GM19452 (cell line): ENCODE measurements at regions not wholly inside any gene's neighbourhood (a gene's known extent, or its start where the extent isn't known, plus 50 kb on each side); places are given as distances from the start of the nearest gene placed in this dataset.
"Not testable (repeated sequence)": the region's sequence is repeated elsewhere in the genome, so short reads cannot be mapped to it uniquely, and the experiment has no call there.

Source experiments
- ATAC-seq: cut with Tn5 transposase; IDR thresholded peaks from one replicate; pipeline ENCODE4 v1.9.1; 2021; ENCODE audit not compliant: unreplicated experiment

DNA sequence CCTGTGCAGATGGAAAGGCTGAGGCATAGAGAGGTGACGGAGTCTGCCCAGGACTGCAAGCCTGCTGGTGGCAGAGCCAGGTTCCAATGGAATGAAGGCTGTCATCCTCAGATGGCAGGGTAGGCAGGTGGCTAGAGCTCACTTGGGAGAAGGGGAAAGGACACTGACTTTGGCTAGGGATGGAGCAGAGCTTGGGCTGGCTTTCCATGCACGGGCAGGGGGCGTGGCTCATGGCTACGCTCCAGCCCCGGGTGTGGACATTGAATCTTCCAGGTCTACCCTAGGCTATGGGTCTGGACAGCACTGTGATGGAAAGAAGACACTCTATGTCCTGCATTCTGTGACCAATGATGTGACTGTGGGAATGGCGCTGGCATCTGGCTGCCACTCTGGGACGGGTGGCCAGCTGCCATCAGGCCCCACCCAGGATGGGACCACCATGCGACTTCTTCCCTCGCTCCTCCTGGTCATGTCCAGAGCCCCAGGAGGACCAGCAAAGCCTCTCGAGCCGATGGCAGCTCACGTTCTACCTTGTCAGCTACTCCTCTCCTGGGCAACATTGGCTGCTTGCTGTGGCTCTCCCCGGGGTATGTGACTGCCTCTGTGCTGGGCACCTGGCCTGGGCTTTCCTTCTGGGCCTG is 398.7 kb downstream of the TMEM121 start:
- no peak for ATAC-seq

DNA sequence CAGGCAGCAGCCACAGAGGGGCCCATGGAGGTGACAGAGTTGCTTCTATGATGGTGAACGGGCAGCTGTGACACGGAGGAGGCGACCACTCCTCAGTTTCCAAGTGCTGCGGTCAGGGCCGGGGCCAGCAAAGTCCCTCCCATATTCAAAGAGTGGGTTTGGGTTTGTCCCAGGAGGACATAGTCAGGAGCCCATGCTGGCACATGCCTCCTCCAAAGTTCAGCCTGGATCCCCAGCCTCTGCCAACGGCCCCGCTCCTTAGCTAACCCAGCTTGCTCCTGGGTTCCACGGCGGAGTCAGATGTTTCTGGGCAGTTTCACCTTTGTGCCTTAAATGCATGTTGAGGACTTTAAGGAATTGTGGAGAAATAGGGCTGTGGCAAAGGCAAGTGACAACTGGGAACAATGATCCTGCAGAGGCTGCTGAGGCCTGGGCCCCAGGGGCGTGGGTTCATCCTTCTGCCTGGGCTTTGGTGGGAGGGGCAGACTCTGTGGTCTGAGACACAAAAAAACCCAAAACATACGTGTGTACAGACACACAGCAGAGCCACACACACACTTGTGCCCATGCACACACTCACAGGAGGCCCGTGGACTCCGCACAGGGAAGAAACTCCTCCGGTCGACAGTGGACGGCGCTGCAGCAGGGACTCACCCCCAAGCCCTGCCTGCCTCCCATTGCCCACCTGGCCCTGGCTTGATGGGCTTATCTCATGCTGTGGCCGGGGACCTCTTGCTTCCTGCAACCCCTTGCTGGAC is 399.4 kb downstream of the TMEM121 start:
- ATAC-seq, result no peak

DNA sequence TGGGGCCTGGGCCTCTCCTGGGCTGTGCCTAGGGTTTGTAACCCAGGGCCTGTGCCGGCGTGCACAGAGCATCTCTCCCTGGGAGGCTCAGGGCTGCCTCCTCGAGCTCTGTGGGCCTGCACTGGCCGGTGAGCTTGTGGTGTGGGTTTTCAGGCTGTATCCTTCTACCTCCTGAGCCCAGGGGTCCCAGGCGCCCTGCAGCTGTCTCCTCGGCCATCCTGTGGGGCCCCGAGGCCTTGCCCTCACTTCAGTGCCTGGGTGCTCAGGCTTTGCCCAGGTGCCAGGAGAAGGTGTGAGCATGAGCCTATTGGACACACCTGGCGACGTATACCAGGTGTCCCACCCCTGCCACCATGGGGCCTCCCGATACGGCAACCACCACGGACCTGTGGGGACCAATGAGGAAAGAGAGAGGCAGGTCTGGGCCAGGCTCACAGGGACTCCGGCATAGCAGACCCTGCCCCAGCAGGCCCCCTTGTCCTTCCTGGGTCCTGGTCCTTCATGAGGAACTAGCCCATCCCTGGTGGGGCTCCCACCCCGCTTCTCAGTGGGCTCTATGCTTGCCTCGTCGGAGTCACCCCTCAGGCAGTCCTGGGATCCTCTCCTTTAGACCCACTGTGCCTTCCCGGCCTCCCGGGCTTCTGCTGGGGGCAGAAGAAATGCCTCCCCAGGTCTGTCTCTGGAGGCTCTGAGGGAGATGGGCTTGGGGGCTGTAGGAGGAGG is 400.2 kb downstream of the TMEM121 start:
- ATAC-seq, result no peak

DNA sequence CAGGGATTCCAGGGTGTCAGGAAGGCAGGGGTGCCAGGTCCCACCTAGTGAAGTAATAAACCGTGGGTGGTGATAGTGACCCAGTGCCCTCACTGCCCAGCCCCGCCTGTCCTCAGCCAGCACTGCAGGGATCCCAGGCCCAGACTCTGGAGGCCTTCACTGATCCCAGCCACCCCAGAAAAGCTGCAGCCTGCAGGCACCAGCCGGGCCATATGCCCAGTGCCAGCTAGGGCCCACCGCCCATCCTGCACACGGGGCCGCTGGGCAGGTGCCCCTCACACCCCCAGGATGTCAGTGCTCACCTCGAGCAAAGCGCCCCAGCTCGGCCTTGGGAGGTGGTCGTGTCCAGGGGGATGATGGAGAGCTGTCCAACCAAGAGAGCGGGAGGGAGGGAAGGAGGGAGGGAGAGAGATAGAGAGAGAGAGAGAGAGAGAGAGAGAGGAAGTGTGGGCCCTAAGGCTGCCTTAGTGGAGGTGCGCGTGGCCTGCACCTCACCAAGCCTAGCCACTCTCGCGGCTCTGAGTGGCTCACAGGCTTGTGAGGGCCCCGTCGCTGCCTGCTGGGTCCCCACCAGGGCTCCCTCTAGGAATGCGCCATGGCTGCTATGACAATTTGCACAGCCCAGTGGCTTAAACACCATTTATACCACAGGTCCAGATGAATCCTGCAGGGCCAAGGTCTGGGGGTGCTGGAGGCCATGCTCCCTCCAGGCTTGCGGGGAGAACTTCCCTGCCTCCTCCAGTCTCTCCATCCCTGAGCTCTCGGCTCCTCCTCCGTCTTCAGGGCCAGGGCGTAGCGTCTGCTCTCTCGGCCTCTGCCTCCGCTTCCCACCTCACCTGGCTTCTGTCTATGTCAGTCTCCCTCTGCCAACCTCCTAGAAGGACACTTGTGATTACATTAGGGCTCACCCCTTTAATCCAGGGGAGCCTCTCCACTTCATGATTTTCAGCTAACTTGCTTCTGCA is 401.0 kb downstream of the TMEM121 start:
- no peak for ATAC-seq

DNA sequence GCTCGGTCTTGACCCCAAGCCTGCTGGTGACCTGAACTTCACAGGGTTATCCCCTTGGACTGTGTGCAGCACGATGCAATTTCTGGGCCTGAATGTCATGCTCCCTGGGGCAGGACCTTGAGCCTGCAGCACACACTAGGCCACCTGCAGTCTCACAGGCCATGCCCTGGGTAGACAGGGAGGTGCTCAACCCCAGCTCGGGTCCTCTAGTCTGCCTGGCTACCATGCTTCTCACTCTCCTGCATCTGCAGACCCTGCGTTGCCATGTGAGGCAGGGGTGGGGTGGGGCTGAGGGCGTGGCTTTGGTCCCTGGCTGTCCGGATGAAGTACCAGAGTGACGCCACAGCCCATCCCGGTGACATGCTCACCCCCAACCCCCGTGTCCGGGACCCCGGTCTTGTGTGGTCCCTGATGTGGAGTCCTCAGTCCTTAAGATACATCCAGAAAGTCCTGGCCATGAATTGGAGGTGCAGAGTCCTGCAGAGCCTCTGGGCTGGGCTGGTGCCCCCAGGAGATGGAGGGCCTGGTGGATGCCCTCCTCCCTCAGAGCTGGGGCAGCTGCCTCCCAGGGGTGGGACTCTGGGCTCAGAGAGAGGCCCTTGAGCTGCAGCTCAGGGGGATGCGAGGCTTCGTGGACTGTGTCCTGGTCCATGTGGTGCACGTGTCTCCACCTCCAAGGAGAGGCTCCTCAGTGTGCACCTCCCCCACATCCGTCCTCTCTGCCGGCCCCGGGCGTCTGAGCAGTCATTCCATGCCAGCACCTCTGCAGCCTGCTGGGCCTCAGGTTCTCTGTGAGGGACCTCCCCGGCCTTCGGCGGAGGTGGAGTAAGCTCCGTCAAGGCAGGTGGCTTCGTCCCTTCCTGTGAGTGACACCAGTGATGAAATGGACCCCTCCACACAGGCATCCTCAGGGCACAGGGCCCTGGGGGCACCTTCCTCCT is 402.1 kb downstream of the TMEM121 start:
- not testable (repeated sequence) for ATAC-seq

DNA sequence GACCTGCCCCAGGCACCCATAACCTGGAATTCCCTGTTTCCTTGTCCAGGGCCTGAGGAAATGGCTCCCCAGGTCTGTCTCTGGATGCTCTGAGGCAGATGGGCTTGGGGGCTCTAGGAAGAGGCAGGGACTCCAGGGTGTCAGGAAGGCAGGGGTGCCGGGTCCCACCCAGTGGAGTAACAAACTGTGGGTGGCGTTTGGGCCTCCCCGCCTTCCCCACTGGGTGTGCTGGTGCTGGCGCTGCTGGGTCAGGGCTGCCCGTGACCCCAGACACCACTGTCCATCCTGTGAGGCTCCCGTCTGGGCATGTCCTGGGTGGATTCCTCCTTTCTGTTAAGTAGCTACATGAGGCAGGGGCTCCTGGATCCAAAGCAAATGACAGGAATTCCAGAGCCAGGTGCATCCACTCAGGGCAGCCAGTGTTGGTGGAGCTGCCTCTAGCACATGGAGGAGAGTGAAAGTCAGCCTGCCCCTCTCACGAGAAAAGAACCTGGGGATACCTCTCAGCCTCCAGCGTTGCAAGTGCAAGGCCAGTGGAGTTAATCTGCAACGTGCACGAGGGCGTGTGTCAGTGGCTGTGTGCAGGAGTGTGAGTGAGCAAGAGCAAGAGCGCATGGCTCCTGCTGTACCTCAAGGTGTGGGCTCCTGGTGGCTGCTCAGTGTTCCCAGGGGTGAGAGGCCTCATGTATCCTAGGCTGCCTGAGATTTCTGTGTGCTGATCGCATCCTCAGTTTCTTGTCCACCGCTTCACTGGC is 403.1 kb downstream of the TMEM121 start:
- no peak for ATAC-seq

DNA sequence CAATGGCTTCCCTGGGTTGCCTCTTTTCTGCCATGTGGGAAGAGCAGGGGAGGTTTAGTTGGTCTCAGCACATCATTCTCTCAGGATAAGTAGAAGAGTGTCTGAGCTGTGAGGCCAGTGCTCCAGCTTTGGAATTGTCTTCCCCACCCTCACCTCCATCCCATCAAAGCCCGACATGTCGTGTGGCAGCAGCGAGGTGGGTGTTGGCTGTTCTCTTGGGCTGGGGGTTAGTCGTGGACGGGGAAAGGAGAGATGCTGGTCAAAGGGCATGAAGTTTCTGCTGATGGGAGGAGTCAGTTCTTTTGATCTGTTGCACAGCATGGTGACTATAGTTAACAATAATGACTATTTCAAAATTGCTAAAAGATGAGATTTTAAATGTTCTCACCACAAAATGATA is 404.2 kb downstream of the TMEM121 start:
- ATAC-seq, result no peak

DNA sequence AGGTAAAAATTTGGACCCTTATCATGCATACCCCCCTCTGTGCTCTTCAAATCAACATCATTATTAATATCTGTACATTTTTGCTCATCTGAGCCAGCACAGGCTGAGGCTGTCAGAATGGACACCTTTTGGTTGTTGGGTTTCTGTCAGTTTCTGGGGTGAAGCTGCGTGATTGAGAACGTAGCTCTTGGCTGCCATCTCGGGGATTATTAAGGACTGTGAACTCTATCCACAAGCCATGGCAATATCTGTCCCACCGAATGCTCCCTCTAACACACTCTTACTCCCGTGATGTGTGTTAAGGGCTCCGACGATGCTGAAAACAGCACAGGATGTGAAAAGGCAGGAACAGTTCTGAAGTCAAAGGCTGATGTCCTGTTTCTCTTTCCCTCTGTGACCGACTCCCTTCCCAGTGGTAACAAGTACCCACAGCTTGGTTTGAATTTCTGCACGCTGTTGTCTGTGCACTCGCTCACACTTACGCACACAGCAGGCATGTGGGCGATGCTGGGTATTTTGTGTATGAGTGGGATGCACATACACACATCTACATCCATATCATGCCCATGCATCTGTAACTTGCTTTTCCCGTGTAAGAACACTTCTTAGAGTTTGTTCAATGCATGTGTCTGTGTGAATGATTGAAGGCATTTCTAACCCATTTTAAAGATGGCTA is 405.6 kb downstream of the TMEM121 start:
- ATAC-seq, result no peak

DNA sequence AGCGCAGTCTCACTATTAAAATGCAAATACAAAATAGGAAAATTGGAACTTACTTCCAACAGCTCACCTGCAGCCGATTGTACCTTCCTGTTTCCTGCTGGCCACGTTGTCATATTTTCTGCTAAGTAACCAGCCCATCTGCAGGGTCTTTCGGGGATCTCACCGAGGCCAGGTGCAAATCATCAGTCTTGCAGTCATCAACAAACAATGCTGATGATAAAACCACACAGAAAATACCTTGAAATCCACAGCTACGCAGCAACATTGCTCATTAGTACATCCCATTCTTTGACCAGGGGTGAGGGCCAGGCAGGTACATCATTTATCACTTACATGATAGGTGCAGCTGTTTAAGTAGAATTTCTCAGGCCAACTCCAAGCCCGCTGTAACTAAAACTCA is 406.9 kb downstream of the TMEM121 start:
- no peak for ATAC-seq

DNA sequence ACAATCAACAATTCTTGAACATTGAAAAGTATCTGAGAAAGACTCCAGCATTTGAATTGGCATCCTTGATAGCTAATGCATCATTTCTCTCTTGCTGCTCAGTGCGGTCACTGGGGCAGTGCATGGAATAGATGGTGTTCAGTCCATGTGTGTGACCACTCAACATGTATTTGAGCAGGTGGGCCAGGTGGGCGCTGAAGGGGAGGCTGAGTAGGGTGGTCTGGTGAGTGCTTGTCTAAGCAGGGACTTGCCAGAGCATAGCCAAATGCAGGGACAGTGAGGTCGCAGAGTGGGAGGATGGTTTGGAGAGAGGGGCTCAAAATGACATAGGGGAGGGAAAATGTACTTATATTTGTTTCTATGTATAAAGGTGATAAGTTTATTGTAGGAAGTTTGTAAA is 409.0 kb downstream of the TMEM121 start:
- no peak for ATAC-seq

DNA sequence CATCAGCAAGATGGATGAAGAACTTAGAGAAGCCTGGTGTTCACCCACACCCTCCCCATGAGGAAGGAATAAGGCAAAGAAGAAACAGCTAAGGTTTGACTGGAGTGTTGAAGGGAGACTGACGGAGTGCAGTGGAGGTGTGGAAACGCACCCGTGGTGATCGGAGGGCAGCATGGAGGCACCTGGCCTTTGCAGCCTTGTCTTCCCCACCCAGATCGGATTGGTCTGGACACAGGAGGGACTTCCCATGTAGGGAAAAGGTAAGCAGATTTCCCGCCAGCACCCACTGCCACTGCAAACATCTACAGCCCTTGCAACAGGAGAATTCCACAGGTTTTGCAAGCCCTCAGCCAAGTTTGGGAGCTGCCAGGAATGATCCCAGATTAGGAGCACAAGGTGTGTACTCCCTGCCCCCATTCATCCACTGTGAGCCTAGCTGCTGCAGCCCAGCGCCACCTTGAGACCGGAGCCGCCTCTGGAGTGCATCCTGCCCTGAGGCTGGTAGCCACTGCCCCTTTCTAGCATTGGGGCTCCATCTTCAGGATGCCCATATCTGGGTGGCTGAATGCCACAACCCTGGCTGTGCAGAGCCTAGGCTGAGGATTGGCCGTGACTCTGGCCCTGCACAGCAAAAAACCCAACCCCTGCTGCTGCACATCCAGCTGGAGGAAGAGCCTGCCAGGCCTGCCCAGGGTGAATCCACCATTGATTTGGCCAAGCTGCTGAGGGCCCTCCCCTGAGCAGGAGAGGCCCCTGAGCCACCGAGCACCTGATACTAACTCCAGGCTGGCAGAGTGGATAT is 411.1 kb downstream of the TMEM121 start:
- no peak for ATAC-seq

DNA sequence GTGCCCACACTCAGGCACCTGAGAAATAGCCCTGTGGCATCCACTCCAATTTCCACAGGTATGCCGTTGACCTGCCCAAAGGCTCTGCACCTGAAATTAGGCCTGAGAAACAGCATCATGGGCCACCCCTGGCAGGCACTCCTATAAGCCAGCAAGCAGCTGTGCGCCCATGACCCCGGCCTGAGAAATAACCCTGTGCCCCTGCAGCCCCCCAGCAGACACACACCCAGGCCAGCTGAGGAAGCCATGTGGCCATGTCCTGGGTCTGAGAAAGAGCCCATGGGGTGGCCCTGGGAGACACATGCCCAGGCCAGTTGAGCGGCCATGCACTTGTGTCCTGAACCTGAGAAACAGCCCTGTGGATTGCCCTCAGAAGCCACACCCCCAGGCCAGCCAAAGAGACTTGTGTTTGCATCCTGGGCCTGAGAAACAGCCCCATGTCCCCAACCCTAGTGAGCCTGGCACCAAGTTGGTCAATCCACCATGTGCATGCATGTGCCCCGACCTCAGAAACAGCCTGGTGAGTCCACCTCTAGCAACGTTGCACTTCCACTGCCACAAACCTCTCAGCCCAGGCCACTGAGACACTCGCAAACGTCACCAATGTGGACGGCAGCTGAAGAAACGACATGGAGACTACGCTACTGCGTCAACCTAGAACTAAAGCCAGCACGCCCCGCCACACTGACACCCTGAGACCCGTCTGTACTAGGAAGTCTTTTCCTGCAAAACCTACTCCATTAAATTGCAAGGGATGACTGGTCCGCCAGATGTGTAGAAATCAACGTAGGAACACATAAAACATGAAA is 411.9 kb downstream of the TMEM121 start:
- ATAC-seq, result no peak

DNA sequence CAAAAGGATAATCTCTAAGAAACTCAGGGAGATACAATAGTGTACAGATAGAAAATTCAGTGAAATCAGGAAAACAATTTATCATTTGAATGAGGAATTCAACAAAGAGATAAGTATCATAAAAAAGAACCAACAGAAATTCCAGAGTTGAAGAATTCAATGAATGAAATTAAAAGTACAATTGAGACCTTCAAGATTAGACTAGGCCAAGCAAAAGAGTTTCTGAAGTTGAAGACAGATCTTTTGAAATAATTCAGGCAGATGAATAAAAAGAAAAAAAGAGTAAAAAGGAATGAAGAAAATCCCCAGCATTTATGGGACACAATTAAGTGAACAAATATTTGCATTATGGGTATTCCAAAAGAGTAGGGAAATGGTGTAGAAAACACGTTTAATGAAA is 412.6 kb downstream of the TMEM121 start:
- ATAC-seq, result no peak

DNA sequence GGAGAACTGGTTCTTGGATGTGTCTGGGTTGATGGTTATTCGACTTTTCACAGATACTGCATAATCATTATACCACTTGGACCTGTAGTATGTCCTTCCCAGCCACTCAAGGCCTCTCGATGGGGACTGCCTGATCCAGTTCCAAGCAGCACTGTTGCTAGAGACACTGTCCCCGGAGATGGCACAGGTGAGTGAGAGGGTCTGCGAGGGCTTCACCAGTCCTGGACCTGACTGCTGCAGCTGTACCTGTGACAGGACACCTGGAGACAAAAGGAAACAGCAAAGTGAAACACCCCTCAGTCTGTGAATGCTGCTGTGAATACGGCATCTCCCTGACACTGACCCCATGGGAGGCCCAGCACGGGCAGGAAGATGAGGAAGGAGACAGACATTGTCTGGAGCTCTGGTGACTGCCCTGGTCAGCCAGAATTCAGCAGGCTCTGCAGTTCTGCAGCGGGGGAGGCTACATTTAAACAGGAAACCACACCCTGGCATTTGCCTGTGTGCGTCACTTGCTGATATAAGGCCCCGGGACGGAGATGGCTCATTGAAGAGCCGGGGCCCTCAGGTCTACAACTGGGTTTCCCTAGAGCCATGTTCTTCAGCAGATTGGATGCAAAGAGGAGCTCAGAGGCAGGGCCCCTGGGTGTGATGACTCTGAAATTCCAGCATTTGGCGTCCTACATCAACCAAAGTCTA is 413.6 kb downstream of the TMEM121 start:
- no peak for ATAC-seq

DNA sequence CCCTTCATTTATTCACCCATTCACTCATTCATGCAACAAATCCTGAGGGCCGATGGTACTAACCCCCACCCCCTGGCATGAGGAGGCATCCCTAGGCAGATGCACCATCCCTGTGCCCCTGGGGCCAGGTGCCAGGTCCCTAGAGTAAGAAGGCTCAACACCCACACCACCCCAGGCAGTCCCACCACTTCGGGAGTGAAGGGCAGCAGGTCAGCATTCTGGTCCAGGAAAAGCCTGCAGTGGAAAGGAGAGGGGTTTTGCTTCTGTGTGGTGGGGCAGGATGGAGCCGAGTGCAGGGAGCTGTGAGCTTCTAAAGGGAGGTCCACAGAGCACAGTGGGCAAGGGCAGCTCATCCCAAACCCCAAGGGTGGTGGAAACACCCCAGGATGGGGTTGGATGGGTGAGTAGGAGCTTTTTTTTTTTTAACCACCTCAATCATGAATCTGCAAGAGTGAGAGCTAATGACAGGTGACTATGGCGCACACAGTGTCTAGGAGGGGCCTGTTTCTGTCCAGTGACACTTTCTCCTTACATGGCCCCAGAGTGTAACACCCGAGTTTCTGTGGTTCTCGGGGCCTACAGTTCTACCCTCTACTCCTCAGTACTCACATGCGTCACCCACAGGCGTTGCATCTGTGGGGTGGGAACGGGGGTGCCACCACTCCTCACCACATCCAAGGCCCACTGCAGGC is 414.3 kb downstream of the TMEM121 start:
- ATAC-seq, result no peak
